ENCODE measurements at regions not wholly inside any gene's neighbourhood (a gene's known extent, or its start where the extent isn't known, plus 50 kb on each side); places are given as distances from the start of the nearest gene placed in this dataset.

DNA sequence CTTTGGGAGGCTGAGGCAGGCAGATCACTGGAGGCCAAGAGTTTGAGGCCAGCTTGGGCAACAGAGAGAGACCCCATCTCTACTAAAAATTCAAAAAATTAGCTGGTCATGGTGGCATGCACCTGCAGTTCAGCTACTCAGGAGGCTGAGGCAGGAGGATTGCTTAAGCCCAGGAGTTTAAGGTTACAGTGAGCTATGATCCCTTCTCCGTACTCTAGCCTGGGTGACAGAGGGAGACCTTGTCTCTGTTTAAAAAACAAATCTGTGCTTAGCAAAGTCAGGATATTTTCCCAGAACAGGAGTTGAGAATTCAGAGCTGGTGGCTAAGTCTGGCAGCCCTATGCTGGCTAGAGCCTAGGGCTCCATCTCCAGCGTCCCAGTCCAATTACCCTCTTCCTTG lies 142.9 kb upstream of the PZP start:
- TF ChIP-seq CTCF (conservative IDR thresholded peaks at IDR 0.05; ENCODE audit: low read length), result no peak
- no peak for TF ChIP-seq EZH2phosphoT487 (IDR thresholded peaks at IDR 0.05; ENCODE audit: borderline replicate concordance, low read depth, low read length)
